ENCODE measurements at regions not wholly inside any gene's neighbourhood (a gene's known extent, or its start where the extent isn't known, plus 50 kb on each side); places are given as distances from the start of the nearest gene placed in this dataset.

DNA sequence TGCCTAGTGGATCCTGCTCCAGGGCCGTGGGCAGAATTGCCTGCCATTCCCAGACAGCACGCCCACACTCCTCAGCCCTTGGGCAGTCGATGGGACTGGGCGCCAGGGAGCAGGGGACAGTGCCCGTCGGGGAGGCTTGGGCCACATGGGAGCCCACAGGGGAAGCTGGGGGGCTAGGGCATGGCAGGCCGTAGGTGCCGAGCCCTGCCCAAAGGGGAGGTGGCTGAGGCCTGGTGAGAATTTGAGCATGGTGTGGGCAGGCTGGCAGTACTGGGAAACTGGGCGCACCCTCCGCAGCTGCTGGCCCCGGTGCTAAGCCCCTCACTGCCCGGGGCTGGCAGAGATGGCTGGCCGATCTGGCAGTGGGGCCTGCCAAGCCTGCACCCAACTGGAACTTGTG lies 1225.9 kb upstream of the EPHA6 start:
- TF ChIP-seq, protein P1, sequence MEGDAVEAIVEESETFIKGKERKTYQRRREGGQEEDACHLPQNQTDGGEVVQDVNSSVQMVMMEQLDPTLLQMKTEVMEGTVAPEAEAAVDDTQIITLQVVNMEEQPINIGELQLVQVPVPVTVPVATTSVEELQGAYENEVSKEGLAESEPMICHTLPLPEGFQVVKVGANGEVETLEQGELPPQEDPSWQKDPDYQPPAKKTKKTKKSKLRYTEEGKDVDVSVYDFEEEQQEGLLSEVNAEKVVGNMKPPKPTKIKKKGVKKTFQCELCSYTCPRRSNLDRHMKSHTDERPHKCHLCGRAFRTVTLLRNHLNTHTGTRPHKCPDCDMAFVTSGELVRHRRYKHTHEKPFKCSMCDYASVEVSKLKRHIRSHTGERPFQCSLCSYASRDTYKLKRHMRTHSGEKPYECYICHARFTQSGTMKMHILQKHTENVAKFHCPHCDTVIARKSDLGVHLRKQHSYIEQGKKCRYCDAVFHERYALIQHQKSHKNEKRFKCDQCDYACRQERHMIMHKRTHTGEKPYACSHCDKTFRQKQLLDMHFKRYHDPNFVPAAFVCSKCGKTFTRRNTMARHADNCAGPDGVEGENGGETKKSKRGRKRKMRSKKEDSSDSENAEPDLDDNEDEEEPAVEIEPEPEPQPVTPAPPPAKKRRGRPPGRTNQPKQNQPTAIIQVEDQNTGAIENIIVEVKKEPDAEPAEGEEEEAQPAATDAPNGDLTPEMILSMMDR (IDR thresholded peaks at IDR 0.05 in 2 of 3, conservative IDR thresholded peaks at IDR 0.05 in 1 of 3; ENCODE audit: borderline replicate concordance in 1 of 3, insufficient read depth in 1 of 3, low read depth in 2 of 3, low read length in 2 of 3) = no peak
- TF ChIP-seq JUND (IDR thresholded peaks at IDR 0.05) (no peak), SIN3A (IDR thresholded peaks at IDR 0.05; ENCODE audit: low read depth) (no peak)
